ENCODE measurements at regions not wholly inside any gene's neighbourhood (a gene's known extent, or its start where the extent isn't known, plus 50 kb on each side); places are given as distances from the start of the nearest gene placed in this dataset.

DNA sequence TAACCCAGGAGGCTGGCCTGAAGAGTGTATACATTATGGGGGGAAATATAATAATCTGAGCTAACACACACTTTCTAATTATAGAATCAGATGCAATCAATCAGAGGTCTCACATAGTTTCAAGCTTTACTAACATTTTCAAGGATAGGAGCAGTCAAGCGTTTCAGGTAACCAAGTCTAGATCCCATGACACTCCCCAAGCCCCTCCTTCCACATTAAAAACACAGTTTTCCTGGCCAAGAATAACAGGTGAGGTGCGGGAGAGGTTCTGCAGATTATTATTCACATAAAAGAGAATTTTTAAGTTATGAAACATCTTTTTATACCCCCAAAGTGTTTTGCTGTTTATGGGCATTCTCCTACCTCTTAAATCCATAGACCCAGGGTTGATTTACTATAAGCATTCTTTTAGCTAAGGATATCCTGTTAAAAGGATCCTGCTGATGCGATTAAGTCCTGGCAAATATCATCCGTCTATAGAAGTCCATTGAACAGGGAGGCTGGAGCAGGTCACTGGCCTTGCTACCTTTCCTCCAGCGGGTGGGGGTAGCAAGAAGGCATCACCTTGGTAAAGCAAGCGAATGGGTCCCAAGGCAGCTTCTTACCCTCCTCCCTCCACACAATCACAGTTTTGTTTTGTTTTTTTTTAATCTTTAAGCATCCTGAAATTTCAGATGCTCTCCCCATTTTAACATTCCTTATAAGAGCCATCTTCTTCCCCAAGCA is 104.7 kb upstream of the GPM6A start:
- TF ChIP-seq POLR2A (IDR thresholded peaks at IDR 0.05) = no peak
- TF ChIP-seq, protein P1, sequence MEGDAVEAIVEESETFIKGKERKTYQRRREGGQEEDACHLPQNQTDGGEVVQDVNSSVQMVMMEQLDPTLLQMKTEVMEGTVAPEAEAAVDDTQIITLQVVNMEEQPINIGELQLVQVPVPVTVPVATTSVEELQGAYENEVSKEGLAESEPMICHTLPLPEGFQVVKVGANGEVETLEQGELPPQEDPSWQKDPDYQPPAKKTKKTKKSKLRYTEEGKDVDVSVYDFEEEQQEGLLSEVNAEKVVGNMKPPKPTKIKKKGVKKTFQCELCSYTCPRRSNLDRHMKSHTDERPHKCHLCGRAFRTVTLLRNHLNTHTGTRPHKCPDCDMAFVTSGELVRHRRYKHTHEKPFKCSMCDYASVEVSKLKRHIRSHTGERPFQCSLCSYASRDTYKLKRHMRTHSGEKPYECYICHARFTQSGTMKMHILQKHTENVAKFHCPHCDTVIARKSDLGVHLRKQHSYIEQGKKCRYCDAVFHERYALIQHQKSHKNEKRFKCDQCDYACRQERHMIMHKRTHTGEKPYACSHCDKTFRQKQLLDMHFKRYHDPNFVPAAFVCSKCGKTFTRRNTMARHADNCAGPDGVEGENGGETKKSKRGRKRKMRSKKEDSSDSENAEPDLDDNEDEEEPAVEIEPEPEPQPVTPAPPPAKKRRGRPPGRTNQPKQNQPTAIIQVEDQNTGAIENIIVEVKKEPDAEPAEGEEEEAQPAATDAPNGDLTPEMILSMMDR (IDR thresholded peaks at IDR 0.05) = no peak
